HG03354 (cell line): ENCODE measurements at regions not wholly inside any gene's neighbourhood (a gene's known extent, or its start where the extent isn't known, plus 50 kb on each side); places are given as distances from the start of the nearest gene placed in this dataset.
"Not testable (repeated sequence)": the region's sequence is repeated elsewhere in the genome, so short reads cannot be mapped to it uniquely, and the experiment has no call there.

ENCODE experiments used
- ATAC-seq: cut with Tn5 transposase; IDR thresholded peaks from one replicate; pipeline ENCODE4 v1.9.1; 2021; ENCODE audit warnings: mild to moderate bottlenecking; ENCODE audit not compliant: unreplicated experiment, poor library complexity, severe bottlenecking

DNA sequence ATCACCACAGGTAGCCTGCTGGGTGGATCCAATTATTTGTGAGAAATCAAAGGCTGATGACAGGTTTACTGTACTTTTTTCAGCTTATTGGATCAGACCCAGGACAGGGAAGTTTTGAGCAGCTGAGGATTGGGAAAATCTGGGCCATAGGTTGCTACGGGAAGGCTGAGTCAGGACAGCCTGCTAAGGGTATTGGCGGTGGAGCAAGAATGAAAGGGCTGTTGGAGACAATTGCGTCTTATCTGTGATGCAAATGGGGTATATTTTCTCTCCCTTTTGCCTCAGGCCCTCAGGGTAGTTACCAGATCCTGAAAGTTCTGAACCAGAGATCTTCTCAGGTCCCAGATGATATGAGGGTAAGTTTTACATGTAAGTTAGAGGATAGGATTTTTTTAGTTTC, 317.7 kb downstream of the EDEM1 start:
- ATAC-seq = no peak

DNA sequence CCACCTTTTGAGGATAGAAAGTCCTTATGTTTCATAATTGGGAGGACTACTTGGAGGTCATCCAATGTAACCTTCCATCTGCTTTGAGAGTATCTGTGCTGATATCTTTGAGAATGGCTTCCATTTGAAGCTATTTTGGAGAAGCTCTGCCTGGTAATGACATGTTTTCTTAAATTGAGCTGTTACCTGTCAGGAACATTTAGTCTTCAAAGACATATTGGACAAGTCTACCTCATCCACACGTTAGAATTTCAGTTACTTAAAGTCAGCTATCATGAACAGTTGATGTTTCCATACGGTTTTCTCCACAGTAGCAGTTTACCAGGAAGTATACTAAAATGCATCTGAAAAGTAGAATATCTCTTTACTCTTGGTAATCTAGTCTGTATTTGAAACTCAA, 318.5 kb downstream of the EDEM1 start:
- ATAC-seq = no peak

DNA sequence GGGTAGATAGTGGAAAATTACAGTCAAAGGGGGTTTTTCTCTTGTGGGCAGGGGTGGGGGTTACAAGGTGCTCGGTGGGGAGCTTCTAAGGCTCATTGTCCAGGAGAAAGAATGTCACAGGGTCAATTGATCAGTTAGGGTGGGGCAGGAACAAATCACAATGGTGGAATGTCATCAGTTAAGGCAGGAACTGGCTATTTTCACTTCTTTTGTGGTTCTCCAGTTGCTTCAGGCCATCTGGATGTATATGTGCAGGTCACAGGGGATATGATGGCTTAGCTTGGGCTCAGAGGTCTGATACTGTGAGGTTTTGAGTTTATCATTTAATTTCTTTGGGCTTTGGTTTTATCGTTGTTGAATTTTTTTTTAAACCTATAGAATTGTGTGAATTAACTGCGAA, 321.4 kb downstream of the EDEM1 start:
- ATAC-seq = not testable (repeated sequence)

DNA sequence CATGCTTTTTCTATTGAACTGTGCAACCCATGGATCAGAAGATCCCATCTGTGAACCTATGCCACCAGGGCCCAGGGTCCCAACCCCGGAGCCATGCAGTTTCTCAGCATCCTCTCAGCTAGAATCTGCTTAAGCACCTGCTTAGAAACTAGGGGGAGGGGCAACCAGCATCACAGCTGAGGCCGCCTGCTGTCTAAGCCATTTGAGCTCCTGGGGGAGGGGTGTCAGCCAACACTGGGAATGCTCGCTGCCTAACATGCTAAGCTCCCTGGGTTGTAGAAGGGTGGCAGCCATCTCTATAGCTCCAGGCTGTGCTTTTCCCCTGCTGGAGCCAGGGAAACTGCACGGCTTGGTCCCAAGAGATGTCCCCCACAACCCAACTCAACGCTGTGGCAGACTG, 322.8 kb downstream of the EDEM1 start:
- no peak for ATAC-seq

DNA sequence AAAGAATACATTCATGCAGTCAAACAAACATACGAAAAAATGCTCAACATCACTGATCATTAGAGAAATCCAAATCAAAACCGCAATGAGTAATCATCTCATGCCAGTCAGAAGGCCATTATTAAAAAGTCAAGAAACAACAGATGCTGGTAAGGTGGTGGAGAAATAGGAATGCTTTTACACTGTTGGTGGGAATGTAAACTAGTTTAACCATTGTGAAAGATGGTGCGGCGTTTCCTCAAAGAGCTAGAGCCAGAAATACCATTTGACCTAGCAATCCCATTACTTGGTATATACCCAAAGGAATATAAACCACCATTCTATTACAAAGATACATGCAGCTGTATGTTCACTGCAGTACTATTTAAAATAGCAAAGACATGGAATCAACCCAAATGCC, 330.4 kb downstream of the EDEM1 start:
- ATAC-seq = no peak

DNA sequence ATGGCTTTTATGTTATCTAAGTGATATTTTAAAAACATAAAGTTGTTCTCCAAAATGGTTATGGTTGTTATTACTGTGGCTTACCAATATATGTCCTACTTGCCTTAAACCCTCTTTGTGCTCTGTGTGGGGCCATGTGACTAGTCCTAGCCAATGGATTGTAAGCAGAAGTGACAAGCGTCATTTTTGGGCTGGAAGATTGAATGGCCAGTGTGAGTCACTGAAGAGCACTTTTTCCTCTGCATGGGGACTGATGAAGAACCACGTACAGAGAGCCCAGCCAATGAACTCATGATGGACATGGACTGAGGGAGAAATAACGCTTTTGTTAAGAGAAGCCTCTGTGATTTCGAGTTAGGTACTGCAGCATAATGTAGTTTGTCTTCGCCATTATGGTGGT, 332.7 kb downstream of the EDEM1 start:
- ATAC-seq = no peak

DNA sequence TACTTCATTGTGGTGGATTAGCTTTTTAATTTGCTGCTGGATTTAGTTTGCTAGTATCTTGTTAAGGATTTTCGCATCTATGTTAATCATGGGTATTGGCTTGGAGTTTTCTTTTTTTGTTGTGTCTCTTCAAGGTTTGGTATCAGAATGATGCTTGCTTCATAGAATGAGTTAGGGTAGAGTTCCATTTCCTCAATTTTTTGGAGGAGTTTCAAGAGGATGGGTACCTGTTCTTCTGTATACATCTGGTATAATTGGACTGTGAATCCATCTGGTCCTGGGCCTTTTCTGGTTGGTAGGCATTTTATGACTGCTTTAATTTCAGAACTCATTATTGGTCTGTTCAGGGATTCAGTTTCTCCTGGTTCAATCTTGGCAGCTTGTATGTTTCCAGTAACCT, 335.6 kb downstream of the EDEM1 start:
- ATAC-seq = no peak

DNA sequence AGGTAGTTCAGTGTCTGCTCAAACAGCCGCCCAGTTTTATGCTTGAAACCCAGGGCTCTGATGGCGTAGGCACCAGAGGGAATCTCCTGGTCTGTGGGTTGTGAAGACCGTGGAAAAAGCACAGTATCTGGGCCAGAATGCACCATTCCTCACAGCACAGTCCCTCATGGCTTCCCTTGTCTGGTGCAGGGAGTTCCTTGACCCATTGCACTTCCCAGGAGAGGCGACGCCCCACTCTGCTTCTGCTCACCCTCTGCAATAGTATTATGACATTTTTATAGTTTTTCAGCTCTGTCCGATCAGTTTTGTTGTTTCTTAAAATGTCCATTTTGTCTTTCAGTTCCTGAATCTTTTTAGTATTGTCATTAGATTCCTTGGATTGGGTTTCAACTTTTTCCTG, 343.5 kb downstream of the EDEM1 start:
- ATAC-seq = no peak

DNA sequence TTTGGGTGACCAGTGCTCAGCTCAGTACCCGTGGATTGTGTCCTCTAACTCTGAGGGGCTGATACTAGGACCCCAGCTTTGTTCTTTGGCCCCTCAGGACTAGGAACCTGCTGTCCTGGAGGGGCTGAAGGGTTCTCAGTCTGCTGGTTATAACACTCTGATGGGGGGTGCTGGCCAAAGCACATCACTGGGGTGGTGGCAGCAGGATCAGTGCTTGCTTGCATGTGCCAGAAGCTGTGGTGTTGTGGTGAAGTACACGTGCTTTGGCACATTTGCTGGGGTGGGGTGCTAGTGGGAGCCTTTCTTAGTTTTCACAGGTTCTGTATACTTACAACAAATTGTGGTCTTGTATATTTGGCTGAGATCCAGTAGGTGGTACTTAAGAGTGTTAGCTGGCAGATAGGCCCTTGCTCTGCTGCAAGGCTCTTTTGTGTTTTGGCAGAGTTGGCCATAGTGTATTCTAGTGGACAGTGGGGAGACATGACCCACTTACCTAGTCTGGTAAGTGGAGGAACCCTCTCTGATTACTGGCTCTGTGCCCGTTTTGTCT, 344.3 kb downstream of the EDEM1 start:
- ATAC-seq = no peak

DNA sequence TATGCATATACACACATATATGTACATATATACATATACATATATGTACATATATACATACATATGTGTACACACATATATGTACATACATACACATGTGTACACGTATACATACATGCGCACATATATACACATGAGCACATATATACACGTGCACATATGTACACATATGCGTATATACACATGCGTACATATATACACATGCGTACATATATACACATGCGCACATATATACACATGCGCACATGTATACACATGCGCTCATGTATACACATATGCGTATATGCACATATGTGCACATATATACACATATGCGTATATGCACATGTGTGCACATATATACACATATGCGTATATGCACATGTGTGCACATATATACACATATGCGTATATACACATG, 353.0 kb downstream of the EDEM1 start:
- ATAC-seq = no peak

DNA sequence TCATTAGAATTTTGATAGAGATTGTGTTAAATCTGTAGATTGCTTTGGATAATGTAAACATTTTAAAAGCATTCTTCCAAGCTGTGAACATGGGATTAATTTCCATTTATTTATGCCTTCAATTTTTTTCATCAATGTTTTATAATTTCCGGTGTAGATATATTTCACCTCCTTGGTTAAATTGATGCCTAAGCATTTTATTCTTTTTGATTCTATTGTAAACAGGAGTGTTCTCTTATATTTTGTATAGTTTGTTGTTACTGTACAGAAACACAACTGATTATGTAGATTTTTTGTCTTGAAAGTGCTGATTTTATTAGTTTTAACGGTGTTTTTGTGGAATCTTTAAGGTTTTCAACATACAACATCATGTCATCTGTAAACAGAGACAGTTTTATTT, 355.0 kb downstream of the EDEM1 start:
- ATAC-seq = no peak

DNA sequence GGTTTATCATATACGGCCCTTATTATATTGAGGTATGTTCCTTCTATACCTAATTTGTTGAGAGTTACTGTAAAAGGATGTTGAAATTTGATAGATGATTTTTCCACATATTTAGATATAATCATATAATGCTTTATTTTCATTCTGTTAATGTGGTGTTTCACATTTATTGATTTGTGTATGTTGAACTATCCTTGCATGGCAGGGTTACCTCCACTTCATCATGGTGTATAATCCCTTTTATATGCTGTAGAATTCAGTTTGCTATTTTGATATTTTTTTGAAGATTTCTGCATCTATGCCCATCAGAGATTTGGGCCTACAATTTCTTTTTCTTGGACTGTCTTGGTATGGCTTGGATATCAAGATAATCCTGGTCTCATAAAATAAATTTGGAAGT, 355.5 kb downstream of the EDEM1 start:
- no peak for ATAC-seq

DNA sequence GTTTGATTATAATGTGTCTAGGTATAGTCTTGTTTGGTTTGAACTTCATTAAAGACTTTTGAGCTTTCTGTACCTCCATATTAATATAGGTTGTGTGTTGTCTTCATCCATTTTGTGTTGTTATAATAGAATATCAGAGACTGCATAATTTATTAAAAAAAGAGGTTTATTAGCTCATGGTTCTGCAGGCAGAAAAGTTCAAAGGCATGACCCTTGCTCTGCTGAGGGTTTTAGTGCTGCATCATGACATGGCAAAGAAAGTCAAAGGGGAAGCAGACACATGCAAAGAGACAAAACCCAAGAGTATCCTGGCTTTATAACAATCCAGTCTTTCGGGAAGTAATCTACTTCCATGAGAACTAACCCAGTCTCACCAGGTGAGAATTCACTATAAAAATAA, 358.2 kb downstream of the EDEM1 start:
- no peak for ATAC-seq

DNA sequence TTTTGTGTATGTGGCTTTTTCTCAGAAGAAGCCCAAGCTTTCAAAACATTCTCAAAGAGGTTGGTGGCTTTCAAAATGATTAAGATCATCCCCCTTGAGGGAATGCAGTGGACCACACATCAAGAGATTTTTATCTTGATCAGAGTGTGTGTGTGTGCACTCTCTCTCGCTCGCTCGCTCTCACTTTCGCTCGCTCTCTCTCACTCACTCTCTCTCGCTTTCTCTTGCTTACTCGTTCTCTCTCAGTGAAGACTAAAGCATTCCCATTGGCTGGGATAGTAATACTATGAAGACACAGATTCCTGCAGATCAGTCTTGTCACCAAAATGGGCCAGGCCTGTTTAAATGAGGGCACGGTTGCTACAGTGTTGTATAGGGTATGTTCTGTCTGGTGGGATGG, 365.7 kb downstream of the EDEM1 start:
- ATAC-seq = no peak

DNA sequence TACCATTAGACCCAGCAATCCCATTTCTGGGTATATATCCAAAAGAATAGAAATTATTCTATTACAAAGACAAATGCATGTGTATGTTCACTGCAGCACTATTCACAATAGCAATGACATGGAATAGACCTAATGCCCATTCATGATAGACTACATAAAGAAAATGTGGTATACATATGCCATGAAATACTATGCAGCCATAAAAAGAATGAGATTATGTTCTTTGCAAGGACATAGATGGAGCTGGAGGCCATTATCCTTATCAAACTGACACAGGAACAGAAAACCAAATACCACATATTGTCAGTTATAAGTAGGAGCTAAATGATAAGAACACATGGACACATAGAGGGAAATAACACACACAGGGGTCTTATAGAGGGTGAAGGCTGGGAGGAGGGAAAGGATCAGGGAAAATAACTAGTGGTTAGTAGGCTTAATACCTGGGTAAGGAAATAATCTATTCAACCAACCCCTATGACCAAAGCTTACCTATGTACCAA, 366.8 kb downstream of the EDEM1 start:
- no peak for ATAC-seq

DNA sequence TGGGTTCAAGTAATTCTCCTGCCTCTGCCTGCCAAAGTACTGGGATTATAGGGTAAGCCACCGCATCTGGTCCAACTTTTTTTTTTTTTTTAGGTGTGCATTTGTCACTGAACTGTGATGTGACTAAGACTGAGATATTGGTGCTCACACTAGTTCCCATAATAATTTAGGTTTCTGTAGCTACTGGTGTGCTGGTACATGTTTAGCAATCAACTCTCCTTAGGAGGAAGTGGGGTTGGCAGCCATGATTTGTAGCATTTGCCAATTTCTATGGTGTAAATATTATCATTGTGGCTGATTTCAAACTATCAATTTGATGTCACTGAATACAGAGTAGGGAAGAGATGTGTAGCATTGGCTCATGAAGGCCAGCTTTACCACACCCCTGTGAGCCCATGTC, 372.7 kb downstream of the EDEM1 start:
- ATAC-seq = no peak

DNA sequence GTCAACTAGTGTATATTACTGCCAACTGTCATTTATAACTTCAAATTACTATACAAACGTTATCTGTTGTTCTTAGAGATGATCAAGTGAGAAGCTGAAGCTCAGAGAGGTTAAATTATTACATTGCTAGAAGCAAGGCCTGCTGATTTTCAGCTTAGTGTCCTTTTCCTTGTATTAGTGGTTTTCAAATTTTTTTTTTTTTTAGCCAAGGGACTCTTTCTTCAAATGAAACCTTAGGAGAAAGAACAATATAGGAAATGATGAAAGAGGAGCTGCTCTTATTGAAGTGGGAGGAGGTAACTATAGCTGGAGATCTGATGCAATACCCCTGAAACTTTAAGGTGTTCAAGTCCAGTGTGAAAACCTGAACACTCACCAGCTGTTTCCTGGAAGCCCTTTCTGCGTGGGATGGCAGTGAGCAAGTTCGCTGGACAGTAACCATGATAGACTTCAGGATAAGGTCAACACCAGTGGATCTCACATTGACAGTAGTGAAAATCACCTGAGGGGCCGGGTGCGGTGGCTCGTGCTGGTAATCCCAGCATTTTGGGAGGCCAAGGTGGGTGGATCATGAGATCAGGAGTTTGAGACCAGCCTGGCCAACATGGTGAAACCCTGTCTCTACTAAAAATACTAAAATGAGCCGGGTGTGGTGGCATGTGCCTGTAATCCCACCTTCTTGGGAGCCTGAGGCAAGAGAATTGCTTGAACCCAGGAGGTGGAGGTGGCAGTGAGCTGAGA, 376.2 kb downstream of the EDEM1 start:
- no peak for ATAC-seq

DNA sequence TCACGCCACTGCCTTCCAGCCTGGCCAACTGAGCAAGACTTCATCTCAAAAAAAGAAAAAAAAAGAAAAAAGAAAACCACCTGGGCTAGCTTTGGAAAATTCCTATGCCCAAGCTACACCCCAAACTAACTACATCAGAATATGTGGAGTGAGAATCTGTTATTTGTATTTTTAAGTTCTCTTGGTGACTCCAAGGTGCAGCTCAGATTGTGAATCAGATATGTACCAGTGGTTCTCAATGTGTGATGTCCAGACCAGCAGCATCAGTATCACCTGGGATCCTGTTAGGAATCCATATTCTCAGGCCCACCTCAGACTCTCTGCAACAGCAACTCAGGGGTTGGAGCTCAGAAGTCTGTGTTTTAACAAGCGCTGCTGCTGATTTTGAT, 376.8 kb downstream of the EDEM1 start:
- no peak for ATAC-seq

DNA sequence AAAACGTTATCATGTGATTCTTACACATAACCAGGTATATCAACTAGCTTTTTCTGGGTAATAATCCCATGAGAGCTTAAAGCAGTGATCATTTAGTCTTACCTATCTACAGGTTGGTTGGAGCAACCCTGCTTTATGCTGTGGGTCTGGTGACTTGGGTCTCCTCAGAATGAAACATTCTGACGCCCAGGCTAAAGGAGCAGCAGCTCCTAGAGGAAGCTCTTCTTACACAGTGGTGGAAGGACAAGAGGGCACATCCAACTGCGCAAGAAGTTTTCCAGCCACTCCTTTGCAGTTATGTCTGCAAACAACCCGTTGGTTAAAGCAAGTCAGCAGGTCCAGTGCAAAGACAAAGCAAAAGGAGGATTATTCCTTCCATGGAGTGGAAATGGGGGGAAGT, 377.5 kb downstream of the EDEM1 start:
- ATAC-seq = no peak

DNA sequence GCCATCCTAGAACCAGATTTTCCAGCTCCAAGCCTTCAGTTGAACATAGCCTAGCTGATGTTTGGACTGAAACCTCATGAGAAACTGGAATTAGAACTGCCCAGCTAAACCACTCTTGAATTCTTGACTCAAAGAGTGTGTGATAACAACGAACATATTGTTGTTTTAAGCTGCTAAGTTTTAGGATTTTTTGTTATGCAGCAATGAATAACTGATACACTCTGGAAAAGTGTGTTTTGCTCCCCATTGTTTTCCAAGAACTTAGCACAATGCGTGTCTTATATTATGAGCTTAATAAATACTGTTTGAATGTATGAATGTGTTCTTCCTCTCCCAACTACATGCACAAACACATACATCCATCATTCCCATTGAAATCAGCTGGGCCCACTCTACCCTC, 379.6 kb downstream of the EDEM1 start:
- no peak for ATAC-seq

DNA sequence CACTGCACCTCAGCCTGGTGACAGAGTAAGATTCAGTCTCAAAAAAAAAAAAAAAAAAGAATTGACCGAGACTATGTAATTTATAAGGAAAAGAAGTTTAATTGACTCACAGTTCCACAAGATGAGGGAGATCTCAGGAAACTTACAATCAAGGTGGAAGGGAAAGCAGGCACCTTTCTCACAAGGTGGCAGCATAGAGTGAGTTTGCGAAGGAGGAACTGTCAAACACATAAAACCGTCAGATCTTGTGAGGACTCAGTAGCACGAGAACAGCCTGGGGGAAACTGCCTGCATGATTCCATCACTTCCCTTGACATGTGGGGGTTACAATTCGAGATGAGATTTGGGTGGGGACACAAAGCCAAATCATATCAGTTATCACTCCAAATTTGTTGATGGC, 380.9 kb downstream of the EDEM1 start:
- no peak for ATAC-seq

DNA sequence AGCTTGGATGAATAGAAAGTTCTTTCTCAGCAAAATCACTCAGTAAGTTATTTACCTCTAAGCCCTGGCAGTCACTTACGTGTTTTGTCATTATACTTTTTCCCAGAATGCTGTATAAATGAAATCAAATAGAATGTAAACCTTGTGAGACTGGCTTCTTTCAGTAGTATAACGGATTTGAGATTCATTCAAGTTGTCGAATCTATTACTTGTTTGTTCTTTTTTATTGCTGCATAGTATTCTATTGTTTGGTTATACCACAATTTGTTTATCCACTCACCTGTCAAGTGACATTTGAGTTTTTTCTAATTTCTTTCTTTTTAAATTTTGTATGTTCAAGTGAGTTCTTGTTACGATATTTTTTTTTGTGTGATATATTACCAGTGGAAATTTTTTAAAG, 381.6 kb downstream of the EDEM1 start:
- ATAC-seq = no peak
